HPDE6-E6E7 (cell line): ENCODE measurements at regions not wholly inside any gene's neighbourhood (a gene's known extent, or its start where the extent isn't known, plus 50 kb on each side); places are given as distances from the start of the nearest gene placed in this dataset.
A peak's percentile ranks its signal among the peaks of the same experiment; 100 is the strongest.
"Not testable (repeated sequence)": the region's sequence is repeated elsewhere in the genome, so short reads cannot be mapped to it uniquely, and the experiment has no call there.

Source experiments
- DNase-seq: peaks from one replicate; pipeline ENCODE4 v3.0.0; 2011; ENCODE audit warnings: missing footprints; ENCODE audit errors: extremely low spot score

- DNase-seq, result no peak
These were observed 740.7 kb downstream of the CETN3 start for GRCh38 chr5:89668821-89669220.

- no peak for DNase-seq
These were observed 747.1 kb downstream of the CETN3 start for GRCh38 chr5:89662499-89662898.

GRCh38 chr5:89638871-89639270 lies 755.9 kb upstream of the MEF2C start:
- no peak for DNase-seq

GRCh38 chr5:89634176-89634575 lies 751.2 kb upstream of the MEF2C start:
- not testable (repeated sequence) for DNase-seq

GRCh38 chr5:89630064-89630463 lies 747.1 kb upstream of the MEF2C start:
- DNase-seq, result not testable (repeated sequence)

- no peak for DNase-seq
These were observed 746.1 kb upstream of the MEF2C start for GRCh38 chr5:89628876-89629635.

GRCh38 chr5:89615839-89616518 lies 733.0 kb upstream of the MEF2C start:
- DNase-seq, result no peak

GRCh38 chr5:89613222-89613956 lies 730.4 kb upstream of the MEF2C start:
- DNase-seq, result peak; percentile 40

- DNase-seq, result no peak
These were observed 724.1 kb upstream of the MEF2C start for GRCh38 chr5:89606939-89607534.

GRCh38 chr5:89604342-89604741 lies 721.4 kb upstream of the MEF2C start:
- DNase-seq, result no peak

GRCh38 chr5:89601880-89602279 lies 718.9 kb upstream of the MEF2C start:
- no peak for DNase-seq

- DNase-seq, result no peak
These were observed 714.9 kb upstream of the MEF2C start for GRCh38 chr5:89597878-89598277.

- no peak for DNase-seq
These were observed 713.8 kb upstream of the MEF2C start for GRCh38 chr5:89596821-89597220.

- DNase-seq, result no peak
These were observed 712.1 kb upstream of the MEF2C start for GRCh38 chr5:89595056-89595455.

- DNase-seq, result peak; percentile 85
These were observed 701.5 kb upstream of the MEF2C start for GRCh38 chr5:89584339-89584956.

GRCh38 chr5:89583534-89583933 lies 700.5 kb upstream of the MEF2C start:
- DNase-seq, result no peak

GRCh38 chr5:89582768-89583339 lies 699.9 kb upstream of the MEF2C start:
- DNase-seq, result peak; percentile 10

GRCh38 chr5:89580976-89581375 lies 698.0 kb upstream of the MEF2C start:
- DNase-seq, result no peak

GRCh38 chr5:89575319-89575718 lies 692.3 kb upstream of the MEF2C start:
- no peak for DNase-seq

GRCh38 chr5:89573345-89573744 lies 690.4 kb upstream of the MEF2C start:
- DNase-seq, result no peak

GRCh38 chr5:89572696-89573095 lies 689.7 kb upstream of the MEF2C start:
- DNase-seq, result no peak
